Vagina (tissue), 2 donors: ENCODE measurements at regions not wholly inside any gene's neighbourhood (a gene's known extent, or its start where the extent isn't known, plus 50 kb on each side); places are given as distances from the start of the nearest gene placed in this dataset.
"Not testable (repeated sequence)": the region's sequence is repeated elsewhere in the genome, so short reads cannot be mapped to it uniquely, and the experiment has no call there.

Experiments
- DNase-seq, 2 donors: peaks; one replicate each; pipeline ENCODE4 v3.0.0-alpha.2; 2017; ENCODE audit errors: extremely low spot score in 2 of 2
- H3K27ac ChIP-seq: fragments of 200-600 bp; sonication (generic); one replicate; pipeline ENCODE4 v1.5.1; 2019
- H3K27me3 ChIP-seq: fragments of 200-600 bp; sonication (generic); one replicate; pipeline ENCODE4 v1.5.1; 2019
- H3K36me3 ChIP-seq, 2 donors: fragments of 200-600 bp; sonication (generic); one replicate each; pipeline ENCODE4 v1.5.1; 2017 to 2019
- H3K4me1 ChIP-seq: fragments of 200-600 bp; sonication (generic); one replicate; pipeline ENCODE4 v1.5.1; 2019
- H3K4me3 ChIP-seq, 2 donors: fragments of 200-600 bp; sonication (generic); 1 replicate in 1 of 2; 2 replicates in 1 of 2; pipeline ENCODE4 v1.5.1; 2016 to 2019
- H3K9me3 ChIP-seq: fragments of 200-600 bp; sonication (generic); one replicate; pipeline ENCODE4 v1.5.1; 2019
- POLR2A ChIP-seq, 2 donors: fragments of 450-650 bp; IDR thresholded peaks; one replicate each; pipeline ENCODE4 v1.6.1; 2017; ENCODE audit warnings: antibody characterized with exemption in 2 of 2, mild to moderate bottlenecking in 2 of 2, moderate library complexity in 2 of 2
- POLR2AphosphoS5 ChIP-seq, 2 donors: sonication (generic); formaldehyde crosslinking; IDR thresholded peaks; one replicate each; pipeline ENCODE4 v1.9.0; 2017; ENCODE audit warnings: antibody characterized with exemption in 2 of 2, mild to moderate bottlenecking in 2 of 2, low read depth in 1 of 2; ENCODE audit not compliant: insufficient read depth in 1 of 2
- intact Hi-C: fragments of 100-400 bp; cut with DNase I; formaldehyde crosslinking; loops from one replicate; pipeline ENCODE4 v1.15.1; 2023
- TF ChIP-seq, protein P1 (sequence below), 3 experiments: fragments of 450-650 bp in 2 of 3; fragments of 200-600 bp in 1 of 3; sonication (generic) in 1 of 3; IDR thresholded peaks; one replicate each; pipeline ENCODE4 v1.5.1; 2017 to 2019; ENCODE audit warnings: antibody characterized with exemption in 3 of 3, mild to moderate bottlenecking in 2 of 3, moderate library complexity in 2 of 3

DNA sequence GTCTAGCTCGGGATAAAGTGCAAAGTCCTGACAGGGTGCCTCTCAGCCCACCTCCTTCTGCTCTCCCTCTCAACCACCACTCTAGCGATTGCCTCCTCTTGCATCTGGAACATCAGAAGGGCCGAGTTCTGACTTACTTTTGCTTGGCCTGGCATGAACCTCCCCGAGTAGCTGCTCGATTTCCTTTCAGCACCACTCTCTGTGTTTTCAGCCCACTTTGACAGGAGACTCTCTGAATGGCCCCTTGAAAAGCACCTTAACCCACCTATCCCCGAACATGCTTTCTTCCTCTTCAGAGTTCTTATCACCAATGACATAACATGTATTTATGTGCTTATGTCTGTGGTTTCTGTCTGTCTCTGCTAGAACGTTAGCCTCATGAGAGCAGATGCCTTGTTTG lies 225.8 kb upstream of the RUNX1 start:
- Histone ChIP-seq H3K4me1 (no peaks in the 10 kb centered on the region), H3K27me3 (no peaks in the 10 kb centered on the region), H3K27ac (no peak overlapping the region), H3K4me3 (no peak overlapping the region), H3K36me3 (no peaks in the 10 kb centered on the region), H3K9me3 (no peaks in the 10 kb centered on the region)
- TF ChIP-seq POLR2AphosphoS5 (IDR thresholded peaks at IDR 0.05; ENCODE audit: insufficient read depth in 1 of 2, low read depth in 1 of 2): no peak
- no peak for DNase-seq
- intact Hi-C loops: no loop called here

DNA sequence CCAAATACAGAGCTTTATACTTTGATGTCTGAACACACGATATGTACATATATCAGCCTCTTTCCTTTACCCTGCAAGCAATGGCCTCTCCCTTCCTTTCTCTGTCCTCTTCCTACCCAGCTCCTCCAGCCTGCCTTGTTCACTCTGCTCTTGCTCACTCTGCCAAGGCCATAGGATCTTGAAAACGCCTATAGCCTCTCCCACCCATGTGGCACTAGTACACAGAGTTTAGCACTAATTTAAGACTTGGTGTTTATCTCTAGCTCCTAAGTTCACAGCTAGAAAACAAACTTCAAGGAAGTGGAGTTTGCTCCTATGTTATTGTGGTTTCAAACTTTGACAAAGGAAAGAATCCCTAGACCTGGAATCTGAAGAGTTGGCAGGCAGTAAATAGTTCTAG lies 225.0 kb upstream of the RUNX1 start:
- no peak for DNase-seq
- no peak overlapping the region for H3K27ac ChIP-seq
- intact Hi-C loops: no loop called here

DNA sequence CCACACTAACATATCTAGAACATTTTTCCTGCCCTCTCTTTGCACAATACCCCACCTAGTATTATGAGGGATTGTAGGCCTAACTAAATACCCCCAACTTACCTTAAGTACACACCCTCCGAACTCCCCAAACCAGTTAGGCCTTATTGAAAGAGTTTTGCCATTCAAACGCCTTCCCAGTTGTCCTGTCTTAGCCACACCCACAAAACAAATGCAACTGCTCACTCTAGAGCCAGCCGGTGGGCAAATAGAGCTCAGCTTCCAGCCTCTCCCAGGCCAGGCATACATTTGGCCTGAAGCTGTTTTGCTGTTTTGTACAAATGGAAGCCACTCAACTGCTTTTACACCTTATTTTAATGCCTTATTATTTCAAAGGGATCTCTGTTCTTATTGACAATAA lies 224.2 kb upstream of the RUNX1 start:
- Histone ChIP-seq H3K4me1 (no peaks in the 10 kb centered on the region), H3K4me3 (no peak overlapping the region), H3K36me3 (no peaks in the 10 kb centered on the region), H3K27ac (no peak overlapping the region), H3K9me3 (no peaks in the 10 kb centered on the region), H3K27me3 (no peaks in the 10 kb centered on the region)
- intact Hi-C loops: no loop called here
- TF ChIP-seq, protein P1, sequence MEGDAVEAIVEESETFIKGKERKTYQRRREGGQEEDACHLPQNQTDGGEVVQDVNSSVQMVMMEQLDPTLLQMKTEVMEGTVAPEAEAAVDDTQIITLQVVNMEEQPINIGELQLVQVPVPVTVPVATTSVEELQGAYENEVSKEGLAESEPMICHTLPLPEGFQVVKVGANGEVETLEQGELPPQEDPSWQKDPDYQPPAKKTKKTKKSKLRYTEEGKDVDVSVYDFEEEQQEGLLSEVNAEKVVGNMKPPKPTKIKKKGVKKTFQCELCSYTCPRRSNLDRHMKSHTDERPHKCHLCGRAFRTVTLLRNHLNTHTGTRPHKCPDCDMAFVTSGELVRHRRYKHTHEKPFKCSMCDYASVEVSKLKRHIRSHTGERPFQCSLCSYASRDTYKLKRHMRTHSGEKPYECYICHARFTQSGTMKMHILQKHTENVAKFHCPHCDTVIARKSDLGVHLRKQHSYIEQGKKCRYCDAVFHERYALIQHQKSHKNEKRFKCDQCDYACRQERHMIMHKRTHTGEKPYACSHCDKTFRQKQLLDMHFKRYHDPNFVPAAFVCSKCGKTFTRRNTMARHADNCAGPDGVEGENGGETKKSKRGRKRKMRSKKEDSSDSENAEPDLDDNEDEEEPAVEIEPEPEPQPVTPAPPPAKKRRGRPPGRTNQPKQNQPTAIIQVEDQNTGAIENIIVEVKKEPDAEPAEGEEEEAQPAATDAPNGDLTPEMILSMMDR (IDR thresholded peaks at IDR 0.05): no peak
- TF ChIP-seq POLR2A (IDR thresholded peaks at IDR 0.05) (no peak), POLR2AphosphoS5 (IDR thresholded peaks at IDR 0.05; ENCODE audit: insufficient read depth in 1 of 2, low read depth in 1 of 2) (no peak)
- no peak for DNase-seq

More for the DNA sequence above, 225.0 kb upstream of the RUNX1 start:
- TF ChIP-seq POLR2A (IDR thresholded peaks at IDR 0.05): no peak
- no peak for TF ChIP-seq POLR2AphosphoS5 (IDR thresholded peaks at IDR 0.05; ENCODE audit: insufficient read depth in 1 of 2, low read depth in 1 of 2)
- TF ChIP-seq, protein P1 (IDR thresholded peaks at IDR 0.05): no peak
- Histone ChIP-seq H3K4me1 (no peaks in the 10 kb centered on the region), H3K36me3 (no peaks in the 10 kb centered on the region), H3K4me3 (no peak overlapping the region), H3K9me3 (no peaks in the 10 kb centered on the region), H3K27me3 (no peaks in the 10 kb centered on the region)

DNA sequence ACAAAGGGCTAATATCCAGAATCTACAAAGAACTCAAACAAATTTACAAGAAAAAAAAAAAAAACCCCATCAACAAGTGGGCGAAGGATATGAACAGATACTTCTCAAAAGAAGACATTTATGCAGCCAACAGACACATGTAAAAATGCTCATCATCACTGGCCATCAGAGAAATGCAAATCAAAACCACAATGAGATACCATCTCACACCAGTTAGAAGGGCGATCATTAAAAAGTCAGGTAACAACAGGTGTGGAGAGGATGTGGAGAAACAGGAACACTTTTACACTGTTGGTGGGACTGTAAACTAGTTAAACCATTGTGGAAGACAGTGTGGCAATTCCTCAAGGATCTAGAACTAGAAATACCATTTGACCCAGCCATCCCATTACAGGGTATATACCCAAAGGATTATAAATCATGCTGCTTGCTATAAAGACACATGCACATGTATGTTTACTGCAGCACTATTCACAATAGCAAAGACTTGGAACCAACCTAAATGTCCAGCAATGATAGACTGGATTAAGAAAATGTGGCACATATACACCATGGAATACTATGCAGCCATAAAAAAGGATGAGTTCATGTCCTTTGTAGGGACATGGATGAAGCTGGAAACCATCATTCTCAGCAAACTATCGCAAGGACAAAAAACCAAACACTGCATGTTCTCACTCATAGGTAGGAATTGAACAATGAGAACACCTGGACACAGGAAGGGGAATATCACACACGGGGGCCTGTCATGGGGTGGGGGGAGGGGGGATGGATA lies 222.4 kb upstream of the RUNX1 start:
- H3K9me3 ChIP-seq, H3K27ac ChIP-seq, H3K4me1 ChIP-seq, intact Hi-C loops, H3K27me3 ChIP-seq, H3K36me3 ChIP-seq, DNase-seq, H3K4me3 ChIP-seq: not testable (repeated sequence)

DNA sequence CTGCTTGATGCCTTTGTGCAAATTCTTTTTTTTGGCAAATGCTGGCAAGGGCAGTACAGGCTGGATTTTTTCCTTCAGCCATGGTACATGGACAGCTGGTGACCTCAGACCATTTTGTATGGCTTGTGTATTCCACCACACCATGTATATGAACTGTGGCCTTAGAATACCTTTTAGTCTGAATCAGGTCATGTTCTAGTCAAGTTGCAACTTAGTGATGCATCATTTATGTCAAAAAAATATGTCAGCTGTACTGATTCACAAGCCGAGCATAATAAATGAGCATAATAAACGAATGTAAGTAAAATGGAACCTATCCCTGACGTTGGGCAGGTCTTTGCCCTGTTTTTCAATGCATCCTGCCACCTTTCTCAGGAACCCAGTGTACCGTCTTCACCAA lies 219.7 kb upstream of the RUNX1 start:
- H3K4me3 ChIP-seq: no peak overlapping the region
- H3K27ac ChIP-seq: no peak overlapping the region
- H3K36me3 ChIP-seq: no peaks in the 10 kb centered on the region
- TF ChIP-seq, protein P1 (IDR thresholded peaks at IDR 0.05): no peak
- TF ChIP-seq POLR2A (IDR thresholded peaks at IDR 0.05): no peak
- TF ChIP-seq POLR2AphosphoS5 (IDR thresholded peaks at IDR 0.05; ENCODE audit: insufficient read depth in 1 of 2, low read depth in 1 of 2): no peak
- no peaks in the 10 kb centered on the region for H3K27me3 ChIP-seq
- intact Hi-C loops: no loop called here
- no peak for DNase-seq
- H3K4me1 ChIP-seq: no peaks in the 10 kb centered on the region
- H3K9me3 ChIP-seq: no peaks in the 10 kb centered on the region

DNA sequence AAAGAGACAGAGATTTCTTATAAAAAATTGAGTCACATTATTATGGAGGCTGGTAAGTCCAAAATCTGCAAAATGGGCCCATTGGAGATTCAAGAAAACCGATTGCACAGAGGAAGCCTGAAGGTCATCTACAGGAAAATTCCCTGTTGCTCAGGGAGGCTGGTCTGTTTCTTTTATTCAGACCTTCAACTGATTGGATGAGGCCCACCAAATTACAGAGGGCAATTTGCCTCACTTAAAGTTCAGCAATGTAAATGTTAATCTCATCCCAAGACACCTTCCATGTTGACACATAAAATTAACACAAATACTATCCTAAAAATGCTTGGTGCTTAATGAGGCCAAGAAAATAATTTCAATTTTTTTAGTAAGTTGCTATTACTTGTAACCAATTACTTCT lies 219.2 kb upstream of the RUNX1 start:
- no peak for DNase-seq
- no peak overlapping the region for H3K4me3 ChIP-seq
- no peaks in the 10 kb centered on the region for H3K4me1 ChIP-seq
- no peaks in the 10 kb centered on the region for H3K36me3 ChIP-seq
- H3K27me3 ChIP-seq: no peaks in the 10 kb centered on the region
- H3K27ac ChIP-seq: no peak overlapping the region
- no peaks in the 10 kb centered on the region for H3K9me3 ChIP-seq
- no peak for TF ChIP-seq POLR2A (IDR thresholded peaks at IDR 0.05)
- no peak for TF ChIP-seq POLR2AphosphoS5 (IDR thresholded peaks at IDR 0.05; ENCODE audit: insufficient read depth in 1 of 2, low read depth in 1 of 2)
- TF ChIP-seq, protein P1 (IDR thresholded peaks at IDR 0.05): no peak
- intact Hi-C loops: no loop called here
